Testis (tissue), 2 donors: ENCODE measurements at regions not wholly inside any gene's neighbourhood (a gene's known extent, or its start where the extent isn't known, plus 50 kb on each side); places are given as distances from the start of the nearest gene placed in this dataset.
"Not testable (repeated sequence)": the region's sequence is repeated elsewhere in the genome, so short reads cannot be mapped to it uniquely, and the experiment has no call there.

Experiments
- DNase-seq: peaks from one replicate; pipeline ENCODE4 v3.0.0-alpha.2; 2019
- H3K27ac ChIP-seq, 2 donors: fragments of 200-600 bp; sonication (generic); one replicate each; pipeline ENCODE4 v1.5.1; 2019
- H3K27me3 ChIP-seq: fragments of 200-600 bp; sonication (generic); one replicate; pipeline ENCODE4 v1.5.1; 2019
- H3K36me3 ChIP-seq: fragments of 200-600 bp; sonication (generic); one replicate; pipeline ENCODE4 v1.5.1; 2017; ENCODE audit warnings: low read depth; ENCODE audit errors: missing control alignments
- H3K4me1 ChIP-seq: fragments of 200-600 bp; sonication (generic); one replicate; pipeline ENCODE4 v1.5.1; 2019
- H3K4me3 ChIP-seq, 2 donors: fragments of 200-600 bp; sonication (generic); one replicate each; pipeline ENCODE4 v1.5.1; 2017 to 2019
- H3K9me3 ChIP-seq: fragments of 200-600 bp; sonication (generic); one replicate; pipeline ENCODE4 v1.5.1; 2017
- CTCF ChIP-seq, 3 experiments: fragments of 450-650 bp in 2 of 3; fragments of 200-600 bp in 1 of 3; sonication (generic) in 1 of 3; IDR thresholded peaks; one replicate each; pipeline ENCODE4 v1.5.1; 2016 to 2019; ENCODE audit warnings: antibody characterized with exemption in 3 of 3, mild to moderate bottlenecking in 2 of 3, moderate library complexity in 1 of 3
- POLR2A ChIP-seq: fragments of 450-650 bp; IDR thresholded peaks from one replicate; pipeline ENCODE4 v1.6.1; 2017; ENCODE audit warnings: antibody characterized with exemption, mild to moderate bottlenecking, moderate library complexity
- WGBS, 2 donors: methylation state at CpG; one replicate each; pipeline ENCODE4 v1.1.5; 2018; 5-methylcytosine and 5-hydroxymethylcytosine counted together
- intact Hi-C: fragments of 100-400 bp; cut with DNase I; formaldehyde crosslinking; loops from one replicate; pipeline ENCODE4 v1.15.1; 2023; ENCODE audit warnings: low total_unique reads

- Histone ChIP-seq H3K4me3 (no peak overlapping the region), H3K27me3 (no peaks in the 10 kb centered on the region), H3K9me3 (no peaks in the 10 kb centered on the region), H3K36me3 (no peaks in the 10 kb centered on the region), H3K27ac (no peak overlapping the region), H3K4me1 (no peaks in the 10 kb centered on the region)
- TF ChIP-seq POLR2A (no peak), CTCF (IDR thresholded peaks at IDR 0.05) (no peak)
- intact Hi-C loops = no loop called here
- DNase-seq = no peak
- 92 to 100% methylated on average over 1 to 2 of the region's 2 CpGs for WGBS, 2 donors
Measured at GRCh38 chr13:90047600-90047999, 1299.9 kb upstream of the MIR17HG start.

- Histone ChIP-seq H3K9me3 (no peaks in the 10 kb centered on the region), H3K4me3 (no peak overlapping the region), H3K27ac (no peak overlapping the region), H3K4me1 (no peaks in the 10 kb centered on the region), H3K27me3 (no peaks in the 10 kb centered on the region), H3K36me3 (no peaks in the 10 kb centered on the region)
- 59 to 60% methylated on average over 2 of the region's 2 CpGs for WGBS, 2 donors
- TF ChIP-seq POLR2A (no peak), CTCF (IDR thresholded peaks at IDR 0.05) (no peak)
- no peak for DNase-seq
- intact Hi-C loops = no loop called here
Measured at GRCh38 chr13:90049989-90050671, 1297.4 kb upstream of the MIR17HG start.

- intact Hi-C loops = no loop called here
- DNase-seq = no peak
Measured at GRCh38 chr13:90055121-90055520, 1292.4 kb upstream of the MIR17HG start.

GRCh38 chr13:90055760-90056159 is 1291.7 kb upstream of the MIR17HG start:
- H3K9me3 ChIP-seq = no peaks in the 10 kb centered on the region
- no peaks in the 10 kb centered on the region for H3K27me3 ChIP-seq
- no peak for DNase-seq
- intact Hi-C loops = no loop called here
- no peaks in the 10 kb centered on the region for H3K36me3 ChIP-seq
- no peak overlapping the region for H3K4me3 ChIP-seq
- no peak for TF ChIP-seq CTCF (IDR thresholded peaks at IDR 0.05)
- no peaks in the 10 kb centered on the region for H3K4me1 ChIP-seq
- no peak overlapping the region for H3K27ac ChIP-seq

More at GRCh38 chr13:90055121-90055520, 1292.4 kb upstream of the MIR17HG start:
- Histone ChIP-seq H3K36me3 (no peaks in the 10 kb centered on the region), H3K4me3 (no peak overlapping the region), H3K27ac (no peak overlapping the region), H3K4me1 (no peaks in the 10 kb centered on the region), H3K9me3 (no peaks in the 10 kb centered on the region), H3K27me3 (no peaks in the 10 kb centered on the region)
- 63 to 71% methylated on average over 3 of the region's 3 CpGs for WGBS, 2 donors
- TF ChIP-seq CTCF (IDR thresholded peaks at IDR 0.05) (no peak), POLR2A (no peak)

- H3K36me3 ChIP-seq, intact Hi-C loops, H3K27me3 ChIP-seq, H3K9me3 ChIP-seq, H3K4me3 ChIP-seq, DNase-seq, H3K4me1 ChIP-seq, H3K27ac ChIP-seq: not testable (repeated sequence)
Measured at GRCh38 chr13:90064226-90064625, 1283.3 kb upstream of the MIR17HG start.
